ENCODE measurements at regions not wholly inside any gene's neighbourhood (a gene's known extent, or its start where the extent isn't known, plus 50 kb on each side); places are given as distances from the start of the nearest gene placed in this dataset.

DNA sequence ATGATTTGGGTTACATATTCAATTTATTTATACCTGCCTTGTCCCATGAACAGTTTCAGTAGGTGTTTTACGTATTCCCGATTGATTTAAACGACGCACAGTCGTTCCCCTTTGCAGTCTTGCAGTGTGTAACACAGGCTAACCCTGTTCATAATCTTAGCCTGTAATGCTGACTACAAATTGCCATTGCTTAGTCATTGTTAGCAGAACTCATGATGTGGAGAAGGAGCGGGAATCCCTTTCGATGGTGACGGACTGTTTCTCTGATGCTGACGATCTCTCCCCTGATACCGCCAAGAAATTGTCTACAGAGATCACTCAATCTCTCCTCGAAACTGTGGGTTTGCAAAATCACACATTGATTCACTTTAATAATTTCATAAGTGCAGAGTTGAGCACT lies 93.2 kb downstream of the MRPL36 start:
- DNase-seq (ENCODE audit: low read depth, low spot score), result no peak

DNA sequence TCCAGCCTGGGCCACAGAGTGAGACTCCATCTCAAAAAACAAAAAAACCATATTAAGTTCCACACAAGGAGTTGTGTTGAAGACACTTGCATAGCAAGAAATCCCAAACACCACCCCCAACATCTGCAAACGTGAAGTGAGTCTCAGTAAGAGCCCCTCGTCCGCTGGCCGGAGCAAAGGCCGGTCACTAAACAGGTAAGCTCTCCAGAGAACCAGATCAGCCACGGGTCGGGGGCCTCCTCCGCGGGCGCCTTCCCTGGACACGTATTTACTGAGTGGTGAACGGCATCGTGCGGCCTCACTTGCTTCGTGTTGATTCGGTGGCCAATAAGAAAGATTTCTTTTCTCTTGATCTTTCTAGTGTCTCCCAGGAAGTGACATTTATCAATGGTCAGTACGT lies 93.6 kb downstream of the MRPL36 start:
- DNase-seq (ENCODE audit: low read depth, low spot score), result no peak

DNA sequence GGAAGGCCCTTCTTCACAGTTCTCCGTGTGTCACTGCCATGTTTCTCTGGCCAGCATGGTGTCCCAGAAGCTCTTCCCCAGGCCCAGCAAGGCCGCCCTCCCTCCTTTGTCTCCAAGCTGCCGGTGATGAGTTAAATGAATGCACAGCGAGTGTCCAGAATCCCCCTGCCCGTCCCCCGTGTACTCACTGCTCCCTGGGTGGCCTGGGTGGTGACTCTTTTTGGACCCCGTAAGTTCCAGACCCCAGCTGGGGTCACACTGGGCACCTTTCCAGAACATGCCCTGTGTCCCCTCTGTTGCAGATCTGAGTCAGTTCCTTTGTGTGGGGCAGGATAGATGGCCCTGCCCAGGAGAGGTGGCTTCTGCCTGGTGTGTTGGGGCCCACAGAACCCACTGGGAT lies 95.0 kb downstream of the MRPL36 start:
- no peak for DNase-seq (ENCODE audit: low read depth, low spot score)

DNA sequence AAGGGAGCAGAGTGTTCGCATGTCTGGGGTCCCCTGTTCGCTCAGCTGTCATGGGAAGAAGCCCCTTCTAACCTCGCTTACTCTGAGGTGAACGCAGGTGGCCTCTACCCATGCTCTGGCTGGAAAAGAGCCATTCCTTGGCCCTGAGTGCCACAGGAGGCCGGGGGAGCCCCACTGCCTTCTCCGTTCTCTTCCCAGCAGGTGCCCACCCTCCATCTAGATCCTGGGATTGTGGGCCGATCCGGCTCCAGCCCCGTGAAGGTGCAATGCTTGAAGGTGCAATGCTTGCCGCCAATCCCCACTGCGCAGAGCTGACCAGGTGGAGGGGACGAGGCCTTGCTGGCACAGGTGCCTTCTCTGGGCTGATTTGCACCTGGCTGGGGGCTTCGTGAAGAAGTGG lies 95.4 kb downstream of the MRPL36 start:
- DNase-seq (ENCODE audit: low read depth, low spot score), result no peak

DNA sequence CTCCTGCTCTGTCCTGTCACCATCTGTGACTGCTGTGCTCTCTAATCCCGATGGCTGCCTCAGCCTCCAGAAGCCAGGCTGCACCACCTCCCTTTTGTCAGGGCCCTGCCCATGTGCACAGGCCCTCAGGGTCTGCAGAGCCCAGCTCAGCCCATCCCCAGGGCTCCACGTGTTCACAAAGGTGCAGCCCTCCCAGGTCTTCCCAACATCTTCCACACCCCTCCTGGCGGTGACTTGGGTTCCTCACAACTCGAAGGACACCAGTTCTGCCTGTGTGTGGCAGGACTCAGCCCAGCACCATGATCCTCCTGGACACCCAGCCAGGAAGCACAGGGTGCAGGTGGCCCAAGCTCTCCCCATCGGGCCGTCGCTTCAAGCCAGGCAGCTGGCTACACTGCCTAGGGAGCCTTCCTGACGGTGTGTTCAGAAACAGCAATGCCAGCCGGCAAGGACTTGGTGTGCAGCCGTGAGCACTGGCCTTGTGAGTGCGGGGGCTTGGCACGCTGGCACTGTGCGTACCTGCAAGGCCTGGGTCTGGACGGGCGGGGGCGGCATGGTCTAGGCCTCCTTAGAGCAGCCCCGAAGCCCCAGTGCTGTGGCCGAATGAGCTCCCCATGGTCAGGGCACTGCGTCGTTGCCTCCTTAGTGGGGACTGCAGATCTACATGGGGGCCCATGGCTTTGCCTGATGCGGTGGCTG lies 96.1 kb downstream of the MRPL36 start:
- peak; percentile 46 for DNase-seq (ENCODE audit: low read depth, low spot score)

DNA sequence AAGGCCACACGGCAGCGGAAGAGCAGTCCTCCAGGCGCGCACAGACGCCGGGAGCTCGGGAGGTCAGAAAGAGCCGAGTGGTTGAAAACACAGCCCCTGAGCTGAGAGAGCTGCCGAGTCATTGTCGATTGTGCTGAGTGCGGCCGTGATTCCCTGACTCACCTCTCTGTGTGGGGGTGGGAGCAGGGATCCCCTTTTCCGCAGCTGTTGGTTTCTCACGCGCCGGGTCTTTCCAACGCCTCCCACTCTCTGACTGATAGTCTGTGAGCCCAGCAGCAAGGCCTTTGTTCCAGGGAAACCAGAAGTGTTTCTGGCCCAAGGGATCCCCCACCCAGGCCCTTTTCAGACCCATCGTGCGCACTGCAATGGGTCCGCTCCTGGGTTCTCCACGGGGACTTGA lies 97.3 kb downstream of the MRPL36 start:
- no peak for DNase-seq (ENCODE audit: low read depth, low spot score)

DNA sequence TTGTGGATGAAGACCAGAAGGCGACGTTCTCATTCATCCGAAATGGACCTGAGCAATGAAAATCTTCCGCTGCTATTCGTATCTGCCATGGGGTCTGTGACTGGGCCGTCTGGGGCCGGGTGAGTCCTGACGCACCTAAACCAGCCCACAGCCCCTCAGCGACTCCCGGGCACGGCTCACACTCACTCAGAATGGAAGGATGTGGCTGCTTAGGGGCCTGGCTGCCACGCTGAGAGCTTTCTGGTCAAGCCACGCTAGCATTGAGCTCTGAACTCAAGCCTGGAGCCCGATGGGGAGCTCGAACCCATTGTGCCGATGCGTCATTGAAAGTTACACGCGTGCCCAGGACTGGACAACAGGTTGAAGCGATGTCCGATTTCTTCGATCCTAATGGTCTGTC lies 97.8 kb downstream of the MRPL36 start:
- no peak for DNase-seq (ENCODE audit: low read depth, low spot score)

DNA sequence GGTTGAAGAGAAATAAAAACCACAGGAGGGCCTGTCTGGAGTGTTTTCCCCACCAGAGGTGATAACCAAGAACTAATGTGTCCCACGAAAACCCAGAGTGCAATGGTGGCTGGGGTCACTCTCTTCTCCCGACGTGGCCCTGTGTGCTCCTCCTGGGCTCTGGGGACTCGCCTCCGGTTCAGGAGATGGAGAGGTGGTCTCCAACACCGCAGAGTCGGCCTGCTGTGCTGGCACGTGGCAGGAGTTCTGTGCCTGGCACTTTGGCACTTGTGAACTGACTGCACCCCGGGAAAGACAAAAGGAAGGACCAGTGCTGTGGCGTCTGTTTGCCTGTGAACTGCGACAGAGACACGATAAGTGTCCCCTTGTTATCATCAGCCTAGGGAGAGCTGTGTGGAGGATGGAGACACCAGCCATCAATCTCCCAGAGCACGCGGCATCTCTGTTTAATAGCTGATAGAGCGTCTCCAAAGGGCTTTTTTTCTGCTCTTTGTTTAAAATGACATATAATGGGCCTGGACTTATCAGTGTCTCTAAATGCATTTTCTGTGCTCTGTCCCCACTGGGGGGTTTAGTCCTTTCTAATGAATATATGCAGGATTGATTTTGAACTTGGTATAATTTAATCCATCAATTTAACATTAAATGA lies 98.3 kb downstream of the MRPL36 start:
- no peak for DNase-seq (ENCODE audit: low read depth, low spot score)

DNA sequence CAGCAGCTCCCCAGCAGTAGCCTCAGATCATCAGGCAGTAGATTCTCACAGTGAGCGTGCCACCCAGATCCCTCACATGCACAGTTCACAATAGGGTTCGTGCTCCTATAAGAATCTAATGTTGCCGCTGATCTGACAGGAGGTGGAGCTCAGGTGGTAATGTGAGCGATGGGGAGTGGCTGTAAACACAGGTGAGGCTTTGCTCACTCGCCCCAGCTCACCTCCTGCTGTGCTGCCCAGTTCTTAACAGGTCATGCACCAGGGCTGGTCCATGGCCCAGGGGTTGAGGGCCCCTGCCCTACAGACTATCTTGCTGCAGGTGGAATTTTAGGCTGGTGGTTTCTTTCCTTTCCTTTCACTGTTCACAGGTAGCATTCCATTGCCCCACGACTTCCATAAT lies 100.2 kb downstream of the MRPL36 start:
- DNase-seq (ENCODE audit: low read depth, low spot score), result no peak

DNA sequence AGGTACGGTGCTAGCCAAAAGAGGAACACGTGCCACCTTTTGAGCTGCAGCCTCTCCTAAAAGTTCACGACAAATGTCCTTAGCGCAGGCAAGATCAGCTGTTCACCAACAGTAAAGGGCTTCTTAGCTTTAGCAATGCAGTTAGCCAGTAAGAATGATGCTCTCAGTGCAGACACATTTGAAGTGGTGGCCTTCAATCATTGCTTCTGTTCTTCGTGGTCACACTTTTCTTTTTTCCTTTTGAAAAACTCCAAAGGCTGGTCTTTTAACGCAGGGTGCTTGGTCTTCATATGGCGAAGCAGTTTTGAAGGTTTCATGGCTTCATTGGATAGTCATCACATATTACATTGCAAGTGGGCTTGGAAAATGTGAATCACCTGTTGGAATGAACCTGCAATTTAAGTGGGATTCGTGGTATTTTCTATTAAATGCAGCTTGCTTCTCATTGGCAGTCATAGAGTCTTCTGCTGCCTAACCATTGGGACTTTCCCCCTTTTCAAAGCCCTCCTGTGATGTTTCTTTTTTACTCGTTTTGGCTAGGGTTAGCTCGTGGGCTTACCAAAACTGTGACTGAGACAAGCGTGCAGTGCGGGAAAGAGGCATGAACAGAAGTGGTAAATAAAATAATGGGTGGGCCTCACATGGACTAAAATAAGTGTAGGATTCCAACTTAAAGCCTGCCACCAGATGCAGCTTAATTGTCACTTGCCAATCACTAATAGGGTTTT lies 100.9 kb downstream of the MRPL36 start:
- DNase-seq (ENCODE audit: low read depth, low spot score), result no peak

DNA sequence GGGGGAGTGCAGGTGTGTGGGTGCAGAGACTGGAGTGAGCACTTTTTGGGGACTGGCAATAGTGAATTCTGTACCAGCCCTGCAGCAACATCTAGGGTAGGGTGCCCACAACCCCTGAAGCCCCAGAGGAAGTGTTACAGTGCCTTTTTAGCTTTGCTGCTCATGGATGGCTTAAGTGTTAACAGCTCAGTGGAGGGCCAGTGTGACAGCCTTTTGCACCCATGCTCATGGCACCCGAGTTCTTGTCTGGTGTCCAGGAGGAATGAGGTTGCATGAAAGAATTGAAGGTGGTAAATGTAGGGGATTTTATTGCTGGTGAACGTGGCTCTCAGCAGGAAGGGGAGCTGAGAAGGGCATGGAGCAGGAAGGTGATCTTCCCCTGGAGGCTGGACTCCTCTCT lies 107.3 kb downstream of the MRPL36 start:
- no peak for DNase-seq (ENCODE audit: low read depth, low spot score)

DNA sequence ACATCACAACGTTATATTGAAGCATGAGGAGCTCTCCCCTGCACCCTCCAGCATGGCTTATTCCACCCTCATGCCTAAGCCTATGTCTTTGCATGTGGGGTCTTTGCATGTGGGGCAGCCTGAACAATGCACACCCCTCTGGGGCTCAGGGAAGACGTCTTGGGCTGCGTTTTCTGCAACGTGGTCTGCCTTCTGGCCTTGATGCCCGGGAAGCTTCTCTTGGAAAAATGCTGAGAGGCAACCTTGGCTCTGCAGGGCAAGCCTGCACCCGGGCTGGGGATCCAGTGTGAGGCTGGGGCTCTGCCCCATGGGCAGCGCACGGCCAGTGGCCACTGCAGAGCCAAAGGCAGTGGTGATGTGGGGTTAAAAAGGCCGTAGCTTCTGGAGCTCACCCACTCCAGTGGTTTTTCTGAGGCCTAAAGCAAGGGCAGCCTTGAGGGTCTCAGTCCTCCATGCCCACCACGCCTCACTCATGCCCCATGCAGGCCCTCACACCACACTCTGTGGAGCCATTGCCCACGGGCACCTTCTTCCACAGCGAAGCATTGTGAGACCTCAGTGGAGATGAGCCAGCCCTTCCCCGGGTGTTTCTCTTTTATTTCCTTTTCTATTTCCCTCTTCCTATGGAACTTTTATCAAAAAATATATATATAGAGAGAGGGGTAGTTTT lies 112.2 kb downstream of the MRPL36 start:
- DNase-seq (ENCODE audit: low read depth, low spot score), result no peak

DNA sequence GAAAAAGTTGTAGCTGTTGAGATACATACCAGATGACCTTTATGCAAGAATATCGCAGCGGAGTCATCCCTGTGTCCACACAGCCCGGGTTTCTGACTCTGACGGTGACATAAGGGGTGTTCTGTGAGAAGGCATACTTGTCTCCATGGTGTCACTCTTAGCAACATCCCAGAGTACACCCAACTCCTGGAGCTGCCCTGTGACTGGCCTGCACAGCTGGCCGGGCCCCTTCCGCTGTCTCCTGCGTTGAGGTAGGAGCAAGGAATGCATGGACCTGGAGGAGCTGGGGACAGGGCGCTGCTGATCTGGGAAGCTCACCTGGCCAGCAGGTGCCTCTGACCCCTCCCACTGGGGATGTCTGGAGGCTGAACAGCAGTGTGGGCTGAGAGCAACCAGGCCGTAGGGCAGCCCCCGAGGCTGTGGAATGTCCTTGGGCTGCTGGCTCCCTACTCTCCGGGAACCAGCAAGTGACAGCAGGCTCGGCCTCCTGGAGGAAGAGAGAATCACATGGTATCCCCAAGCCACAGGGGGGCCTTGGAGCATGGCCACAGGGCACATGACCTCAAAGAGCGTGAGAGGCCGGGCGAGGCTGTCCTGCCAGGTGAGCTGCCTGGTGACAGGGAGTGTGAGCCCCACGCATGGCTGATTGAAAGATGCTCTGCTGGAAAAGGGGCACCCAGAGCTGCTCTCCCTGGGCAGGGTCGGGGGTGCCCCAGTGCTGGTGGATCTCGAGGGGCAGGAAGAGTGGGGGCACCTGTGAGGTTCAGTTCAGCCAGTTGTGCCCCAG lies 113.4 kb downstream of the MRPL36 start:
- DNase-seq (ENCODE audit: low read depth, low spot score), result no peak

DNA sequence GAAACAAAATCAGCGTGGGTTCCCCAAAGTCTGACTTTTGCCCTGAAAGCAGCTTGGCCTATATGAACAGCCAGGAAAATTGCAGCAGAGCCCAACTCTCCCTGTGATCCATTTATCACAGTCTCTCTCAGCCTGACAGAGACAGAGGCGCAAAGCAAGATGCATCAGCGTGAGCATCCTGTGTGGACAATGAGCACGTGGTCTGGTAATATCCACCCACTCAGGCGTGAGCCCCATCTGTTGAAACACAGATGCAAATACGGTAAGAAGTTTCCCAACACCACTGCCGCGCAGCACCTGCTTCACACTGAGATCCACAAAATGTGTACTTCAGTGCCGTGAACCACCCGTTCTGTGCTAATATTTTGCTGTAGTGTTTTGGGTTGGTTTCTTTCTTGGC lies 114.6 kb downstream of the MRPL36 start:
- no peak for DNase-seq (ENCODE audit: low read depth, low spot score)

DNA sequence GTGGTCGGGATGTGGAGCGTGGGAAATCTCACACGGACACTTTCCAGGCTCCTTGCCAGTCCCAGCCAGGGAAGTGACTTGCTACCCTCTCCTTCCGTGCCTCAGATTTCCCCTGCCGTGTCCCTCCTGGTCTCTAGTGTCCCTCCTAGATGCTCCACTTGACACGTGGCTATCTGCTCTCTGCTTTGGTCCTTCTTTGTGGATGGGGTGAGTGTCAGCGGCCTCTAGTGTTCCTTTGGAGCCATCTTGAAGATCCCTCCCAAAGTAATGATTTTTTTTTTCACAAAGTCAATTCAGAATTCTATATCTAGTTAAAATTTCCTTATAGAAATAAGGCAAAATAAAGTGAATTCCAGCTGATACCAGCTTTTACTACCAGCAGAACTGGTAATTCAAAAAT lies 117.7 kb downstream of the MRPL36 start:
- no peak for DNase-seq (ENCODE audit: low read depth, low spot score)

DNA sequence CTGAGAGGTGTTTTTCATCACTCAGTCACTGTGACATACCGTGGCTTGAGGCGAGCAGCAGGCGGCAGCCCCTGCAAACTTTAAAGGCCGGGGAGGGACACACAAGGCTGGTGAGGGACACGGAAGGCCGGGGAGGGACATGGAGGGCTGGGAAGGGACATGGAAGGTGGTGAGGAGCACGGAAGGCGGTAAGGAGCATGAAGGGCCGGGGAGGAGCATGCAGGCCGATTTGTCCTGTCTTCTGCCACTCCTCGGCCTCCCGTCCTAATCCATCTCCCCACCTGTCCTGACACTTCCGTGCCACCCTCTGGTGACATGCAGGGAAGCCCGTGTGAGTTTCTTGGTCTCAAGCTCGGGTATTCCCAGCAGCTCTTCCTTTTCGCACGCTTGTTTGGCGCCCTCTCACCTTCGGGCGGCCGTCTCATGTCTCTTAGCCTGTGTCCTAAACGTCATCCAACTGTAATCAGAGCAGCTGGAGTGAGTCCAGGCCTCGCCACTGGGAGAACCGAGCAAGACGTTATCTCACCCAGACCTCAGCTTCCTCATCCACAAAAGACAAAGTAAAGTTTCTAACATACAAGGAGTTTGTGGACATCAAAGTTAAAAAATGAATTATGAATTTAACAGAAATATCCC lies 126.5 kb downstream of the MRPL36 start:
- DNase-seq (ENCODE audit: low read depth, low spot score), result peak; percentile 70

DNA sequence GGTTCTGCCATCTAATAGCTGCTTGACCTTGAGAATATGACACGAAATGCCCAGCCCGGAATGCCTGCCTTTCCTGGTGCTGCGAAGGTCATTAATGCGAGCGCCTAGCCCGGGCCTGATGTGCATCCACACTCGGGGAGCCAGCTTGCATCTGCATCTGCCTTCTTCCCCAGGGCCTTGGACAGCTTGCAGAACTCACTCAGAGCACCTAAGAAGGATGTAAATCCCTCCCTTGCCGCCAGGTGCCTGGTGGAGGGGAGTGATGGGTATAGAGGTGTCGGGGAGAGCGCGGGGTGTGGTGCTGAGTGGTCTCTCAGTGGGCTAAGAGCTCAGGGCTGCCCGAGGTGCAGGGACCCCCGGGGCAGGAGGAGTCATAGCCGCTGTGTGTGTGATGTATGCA lies 127.2 kb downstream of the MRPL36 start:
- DNase-seq (ENCODE audit: low read depth, low spot score), result no peak

DNA sequence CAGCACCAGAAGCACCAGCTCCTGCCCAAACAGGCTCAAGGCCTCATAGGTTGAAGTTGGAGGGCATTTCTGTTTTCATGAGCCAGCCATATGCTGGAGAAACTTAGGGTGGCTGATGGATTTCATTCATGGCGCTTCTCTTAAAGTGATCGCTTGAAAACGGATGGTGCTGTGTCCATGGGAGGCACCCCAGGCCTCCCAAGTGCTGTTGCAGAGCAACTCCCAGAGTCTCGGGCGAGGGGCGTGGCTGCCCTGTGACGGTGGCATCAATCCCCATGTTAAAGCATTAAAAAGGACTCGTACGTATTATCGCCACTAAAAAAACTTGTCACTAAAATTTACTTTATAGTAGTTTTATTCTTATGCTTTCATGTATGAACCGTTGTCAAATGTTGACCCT lies 128.3 kb downstream of the MRPL36 start:
- DNase-seq (ENCODE audit: low read depth, low spot score), result no peak

DNA sequence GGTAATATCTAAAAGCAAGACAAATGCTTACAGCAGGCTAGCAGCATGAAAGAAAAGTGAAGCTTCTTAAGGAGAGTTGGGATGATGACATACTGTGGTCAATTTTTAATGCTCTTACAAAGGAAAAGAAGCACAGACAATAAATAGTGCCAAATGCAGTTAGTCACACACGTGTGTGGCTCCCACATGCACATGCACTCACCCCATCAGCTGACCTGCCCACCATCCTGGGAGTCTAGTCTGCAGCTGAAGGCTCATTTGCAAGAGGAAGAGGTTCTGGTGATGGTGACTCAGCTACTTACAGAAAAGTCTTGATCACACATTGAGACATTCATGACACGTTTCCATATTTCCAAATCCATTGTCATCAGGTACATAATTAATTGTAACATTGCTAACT lies 129.3 kb downstream of the MRPL36 start:
- no peak for DNase-seq (ENCODE audit: low read depth, low spot score)

DNA sequence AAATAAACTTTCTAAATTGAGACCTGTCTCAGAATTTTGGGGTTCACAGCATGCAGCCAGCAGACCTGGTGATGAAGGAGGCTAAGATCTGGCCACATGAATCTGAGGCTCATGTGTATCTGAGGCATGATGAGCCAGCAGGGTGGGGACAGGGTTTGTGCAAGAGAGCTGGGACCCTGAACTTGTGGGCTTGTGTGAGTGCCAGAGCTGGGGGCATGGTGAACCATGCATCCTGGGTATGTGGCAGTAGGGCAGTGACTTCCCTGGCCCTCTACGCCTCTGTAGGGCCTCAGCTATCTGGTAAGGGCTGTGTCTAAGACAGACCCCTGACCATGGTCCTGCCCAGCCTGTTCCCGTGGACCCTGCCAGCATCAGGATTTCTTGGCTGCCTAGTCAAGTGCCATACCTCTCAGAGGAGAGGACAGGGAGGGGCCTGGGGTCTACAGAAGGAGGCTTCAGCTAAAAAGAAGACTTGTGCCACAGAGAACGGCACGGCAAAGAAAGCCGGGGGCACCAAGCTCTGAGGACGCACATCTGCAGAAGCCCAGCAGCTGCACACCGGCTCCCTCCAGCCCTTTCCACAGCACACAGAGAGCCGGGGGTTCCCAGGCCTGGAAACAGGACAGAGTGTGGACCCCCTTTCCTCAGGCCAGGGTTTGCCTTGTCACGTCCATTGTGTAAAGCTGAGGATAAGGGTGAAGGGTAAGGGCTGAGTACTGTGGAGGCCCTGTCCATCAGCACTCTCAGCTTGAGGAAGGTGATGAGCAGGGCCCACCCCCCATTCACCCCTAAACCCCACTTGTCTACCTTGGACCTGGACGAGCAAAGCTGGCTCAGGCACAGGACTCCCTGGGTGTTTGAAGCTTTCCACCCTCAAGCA lies 130.1 kb downstream of the MRPL36 start:
- DNase-seq (ENCODE audit: low read depth, low spot score), result no peak

All from ELF-1 (cell line).